PC-9 (cell line): ENCODE measurements at regions not wholly inside any gene's neighbourhood (a gene's known extent, or its start where the extent isn't known, plus 50 kb on each side); places are given as distances from the start of the nearest gene placed in this dataset.

Experiments
- CTCF ChIP-seq: fragments of 200-600 bp; sonication (generic); conservative IDR thresholded peaks from 2 replicates; pipeline ENCODE4 v1.6.1; 2017; ENCODE audit warnings: mixed run types, antibody characterized with exemption, mild to moderate bottlenecking, moderate library complexity
- EZH2 ChIP-seq: fragments of 200-600 bp; sonication (generic); IDR thresholded peaks from 2 replicates; pipeline ENCODE4 v1.8.0; 2017; ENCODE audit warnings: antibody characterized with exemption, low read depth

DNA sequence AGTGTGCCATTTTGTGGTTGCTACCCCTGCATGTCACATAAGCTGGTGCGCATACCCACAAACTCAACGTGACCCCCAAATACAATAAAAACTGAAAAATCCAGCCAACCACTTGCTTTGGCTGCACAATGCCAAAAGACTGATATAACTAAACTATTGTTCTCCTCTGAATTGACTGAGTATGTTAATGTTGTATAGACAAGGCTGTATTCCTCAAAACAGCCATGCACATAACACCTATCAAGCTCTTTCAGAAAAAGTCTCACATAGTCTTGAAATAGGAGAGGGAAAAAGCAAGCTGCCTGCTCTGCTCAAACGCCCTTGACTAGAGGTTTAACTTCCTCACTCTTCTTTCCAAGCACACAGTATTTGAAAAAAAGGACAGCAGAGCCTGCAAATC, 126.4 kb upstream of the NOCT start:
- TF ChIP-seq EZH2 (no peak), CTCF (no peak)
